D721Med (cell line): ENCODE measurements at regions not wholly inside any gene's neighbourhood (a gene's known extent, or its start where the extent isn't known, plus 50 kb on each side); places are given as distances from the start of the nearest gene placed in this dataset.

Experiments used
- DNase-seq: peaks from one replicate; pipeline ENCODE4 v3.0.0; 2011; ENCODE audit warnings: low spot score; ENCODE audit not compliant: insufficient read length
- FAIRE-seq: peaks from 2 replicates; lab custom pipeline; 2011; peaks lifted over from hg19 to GRCh38; lab: Jason Lieb, UNC
- CTCF ChIP-seq: IDR thresholded peaks from 2 replicates; pipeline ENCODE4 v1.5.1; 2012; ENCODE audit warnings: mild to moderate bottlenecking, control low read depth; ENCODE audit not compliant: insufficient read depth; ENCODE audit errors: missing control alignments

- FAIRE-seq, result no peak
- no peak for DNase-seq
Observed at GRCh38 chr9:79885093-79885857, 313.5 kb downstream of the TLE4 start.

GRCh38 chr9:79884546-79884945, 312.8 kb downstream of the TLE4 start:
- DNase-seq (no peak), FAIRE-seq (no peak)
- no peak for TF ChIP-seq CTCF

More at GRCh38 chr9:79885093-79885857, 313.5 kb downstream of the TLE4 start:
- no peak for TF ChIP-seq CTCF

GRCh38 chr9:79883073-79883645, 311.4 kb downstream of the TLE4 start:
- FAIRE-seq, result no peak

GRCh38 chr9:79880626-79881025, 308.9 kb downstream of the TLE4 start:
- FAIRE-seq (no peak), DNase-seq (no peak)
- no peak for TF ChIP-seq CTCF

More at GRCh38 chr9:79883073-79883645, 311.4 kb downstream of the TLE4 start:
- DNase-seq, result no peak
- TF ChIP-seq CTCF, result no peak

- DNase-seq (no peak), FAIRE-seq (no peak)
- no peak for TF ChIP-seq CTCF
Observed at GRCh38 chr9:79877943-79878602, 306.3 kb downstream of the TLE4 start.

- DNase-seq (no peak), FAIRE-seq (no peak)
- TF ChIP-seq CTCF, result no peak
Observed at GRCh38 chr9:79868567-79869189, 296.9 kb downstream of the TLE4 start.
